ENCODE measurements at regions not wholly inside any gene's neighbourhood (a gene's known extent, or its start where the extent isn't known, plus 50 kb on each side); places are given as distances from the start of the nearest gene placed in this dataset.

DNA sequence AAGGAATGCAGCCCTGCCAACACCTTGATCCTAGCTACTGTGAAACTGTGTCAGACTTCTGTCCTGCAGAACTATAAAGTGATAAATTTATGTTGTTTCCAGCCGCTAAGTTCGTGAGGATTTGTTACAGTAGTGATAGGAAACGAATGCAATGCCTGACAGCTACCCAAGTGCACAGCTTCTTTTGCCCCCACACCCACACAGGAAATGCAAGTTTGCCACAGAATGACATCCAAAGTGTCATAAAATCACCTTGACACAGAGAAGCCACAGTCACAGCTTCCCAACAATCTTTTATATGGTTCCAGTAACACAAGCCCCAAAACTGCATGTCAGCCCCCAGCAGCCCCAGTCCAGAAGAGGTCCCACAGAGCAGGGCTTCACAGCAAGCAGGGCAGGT lies 216.9 kb upstream of the S100G start:
- H3K4me1 ChIP-seq (ENCODE audit: low read length) = no peaks in the 10 kb centered on the region
- DNase-seq = no peak
- H3K9me2 ChIP-seq (replicated peaks; ENCODE audit: insufficient read depth, low read length) = no peaks in the 10 kb centered on the region
- H3K9me3 ChIP-seq (replicated peaks; ENCODE audit: insufficient read depth, low read length) = no peaks in the 10 kb centered on the region
- H4K20me1 ChIP-seq (ENCODE audit: insufficient read depth, low read length) = no peaks in the 10 kb centered on the region
- no peak overlapping the region for H3K27ac ChIP-seq (ENCODE audit: low read length)
- H3K27me3 ChIP-seq (replicated peaks; ENCODE audit: insufficient read depth, low read length) = no peaks in the 10 kb centered on the region
- no peak overlapping the region for H3K4me3 ChIP-seq (ENCODE audit: low read length)
- H3K79me2 ChIP-seq (ENCODE audit: low read length) = no peaks in the 10 kb centered on the region
- no peak overlapping the region for H2AFZ ChIP-seq (ENCODE audit: low read length)
- TF ChIP-seq EZH2phosphoT487 (IDR thresholded peaks at IDR 0.05; ENCODE audit: low read length) (no peak), EZH2 (optimal IDR thresholded peaks at IDR 0.05; ENCODE audit: low read depth, low read length) (no peak)
- TF ChIP-seq, protein P1, sequence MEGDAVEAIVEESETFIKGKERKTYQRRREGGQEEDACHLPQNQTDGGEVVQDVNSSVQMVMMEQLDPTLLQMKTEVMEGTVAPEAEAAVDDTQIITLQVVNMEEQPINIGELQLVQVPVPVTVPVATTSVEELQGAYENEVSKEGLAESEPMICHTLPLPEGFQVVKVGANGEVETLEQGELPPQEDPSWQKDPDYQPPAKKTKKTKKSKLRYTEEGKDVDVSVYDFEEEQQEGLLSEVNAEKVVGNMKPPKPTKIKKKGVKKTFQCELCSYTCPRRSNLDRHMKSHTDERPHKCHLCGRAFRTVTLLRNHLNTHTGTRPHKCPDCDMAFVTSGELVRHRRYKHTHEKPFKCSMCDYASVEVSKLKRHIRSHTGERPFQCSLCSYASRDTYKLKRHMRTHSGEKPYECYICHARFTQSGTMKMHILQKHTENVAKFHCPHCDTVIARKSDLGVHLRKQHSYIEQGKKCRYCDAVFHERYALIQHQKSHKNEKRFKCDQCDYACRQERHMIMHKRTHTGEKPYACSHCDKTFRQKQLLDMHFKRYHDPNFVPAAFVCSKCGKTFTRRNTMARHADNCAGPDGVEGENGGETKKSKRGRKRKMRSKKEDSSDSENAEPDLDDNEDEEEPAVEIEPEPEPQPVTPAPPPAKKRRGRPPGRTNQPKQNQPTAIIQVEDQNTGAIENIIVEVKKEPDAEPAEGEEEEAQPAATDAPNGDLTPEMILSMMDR (IDR thresholded peaks at IDR 0.05; ENCODE audit: low read length) = no peak
- no peak overlapping the region for H3K4me2 ChIP-seq (ENCODE audit: low read depth, low read length)
- no peaks in the 10 kb centered on the region for H3K36me3 ChIP-seq (replicated peaks; ENCODE audit: insufficient read depth, low read length)
- H3F3A ChIP-seq (ENCODE audit: insufficient read depth, low read length) = no peaks in the 10 kb centered on the region
- H3K9ac ChIP-seq (ENCODE audit: low read length) = no peak overlapping the region

DNA sequence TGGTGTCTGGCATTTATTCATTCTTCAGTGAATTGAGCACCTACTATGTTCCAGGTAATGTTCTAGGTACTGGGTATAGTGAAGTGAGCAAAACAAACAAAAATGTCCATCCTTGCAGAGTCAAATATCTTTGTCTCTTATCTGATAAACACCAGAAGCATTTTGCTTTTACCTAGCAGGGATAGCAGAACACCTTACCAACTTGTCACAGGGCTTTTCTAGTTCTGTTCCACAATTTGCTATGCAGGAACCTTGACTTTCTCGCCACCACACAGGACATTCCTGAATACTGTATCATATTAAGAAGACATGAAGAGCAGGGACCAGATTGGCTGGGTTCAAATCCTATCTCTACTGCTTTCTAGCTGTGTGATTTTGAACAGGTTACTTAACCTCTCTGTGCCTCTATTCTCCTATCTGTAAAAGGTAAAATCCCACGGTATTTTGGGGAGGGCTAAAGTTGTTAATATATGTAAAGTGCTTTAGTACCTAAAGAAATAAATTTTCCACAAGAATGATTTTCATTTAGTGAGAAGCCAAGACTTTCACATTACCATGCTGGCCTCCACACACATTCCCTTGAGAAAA lies 214.5 kb upstream of the S100G start:
- Histone ChIP-seq H2AFZ (ENCODE audit: low read length) (no peak overlapping the region), H3K9ac (ENCODE audit: low read length) (no peak overlapping the region), H3K27ac (ENCODE audit: low read length) (no peak overlapping the region), H3F3A (ENCODE audit: insufficient read depth, low read length) (no peaks in the 10 kb centered on the region), H3K27me3 (replicated peaks; ENCODE audit: insufficient read depth, low read length) (no peaks in the 10 kb centered on the region), H3K4me2 (ENCODE audit: low read depth, low read length) (no peak overlapping the region), H3K79me2 (ENCODE audit: low read length) (no peaks in the 10 kb centered on the region), H3K36me3 (replicated peaks; ENCODE audit: insufficient read depth, low read length) (no peaks in the 10 kb centered on the region), H4K20me1 (ENCODE audit: insufficient read depth, low read length) (no peaks in the 10 kb centered on the region), H3K4me3 (ENCODE audit: low read length) (no peak overlapping the region), H3K9me3 (replicated peaks; ENCODE audit: insufficient read depth, low read length) (no peaks in the 10 kb centered on the region), H3K4me1 (ENCODE audit: low read length) (no peaks in the 10 kb centered on the region), H3K9me2 (replicated peaks; ENCODE audit: insufficient read depth, low read length) (no peaks in the 10 kb centered on the region)
- no peak for DNase-seq
- TF ChIP-seq EZH2 (optimal IDR thresholded peaks at IDR 0.05; ENCODE audit: low read depth, low read length) (no peak), EZH2phosphoT487 (IDR thresholded peaks at IDR 0.05; ENCODE audit: low read length) (no peak)
- TF ChIP-seq, protein P1 (IDR thresholded peaks at IDR 0.05; ENCODE audit: low read length) = no peak

DNA sequence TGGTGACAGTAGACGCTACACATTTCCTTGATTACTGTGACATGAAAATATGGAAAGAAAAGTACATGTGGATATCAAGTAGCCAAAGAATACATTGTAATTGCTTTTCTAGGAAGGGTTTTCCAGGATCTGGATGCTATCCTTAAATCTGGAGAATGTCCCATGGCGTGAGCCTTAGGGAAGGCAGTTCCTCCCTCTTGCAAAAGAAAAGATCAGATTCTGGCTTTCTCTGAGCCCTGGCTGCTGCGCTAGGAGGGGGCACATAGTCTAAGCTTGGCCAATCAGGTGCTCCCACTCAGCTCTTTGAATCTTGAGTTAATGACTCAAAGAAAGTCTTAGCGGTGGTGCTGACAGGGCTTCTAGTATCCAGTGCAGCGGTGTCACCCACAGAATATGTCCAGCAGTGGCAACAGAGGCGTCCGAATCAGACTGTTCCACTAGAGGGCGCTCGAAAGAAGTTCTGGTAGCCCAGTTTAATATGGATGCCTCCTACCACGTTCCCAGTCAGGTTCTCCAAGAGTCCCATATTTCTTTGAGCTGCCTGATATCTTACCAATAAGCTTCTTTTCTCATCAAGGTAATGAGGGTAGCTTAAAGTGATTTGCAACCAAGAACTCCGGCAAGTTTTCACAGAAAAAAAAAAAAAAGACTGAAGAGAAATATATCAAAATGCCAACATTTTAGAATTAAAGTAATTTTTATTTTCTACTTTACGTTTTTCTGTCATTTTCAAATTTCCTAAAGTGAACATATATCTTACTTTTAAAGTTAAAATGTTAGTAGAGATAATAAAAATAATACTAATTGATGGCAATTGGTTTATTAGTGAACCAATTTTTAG lies 213.4 kb upstream of the S100G start:
- Histone ChIP-seq H3K36me3 (replicated peaks; ENCODE audit: insufficient read depth, low read length) (no peaks in the 10 kb centered on the region), H2AFZ (ENCODE audit: low read length) (no peak overlapping the region), H3K4me1 (ENCODE audit: low read length) (no peaks in the 10 kb centered on the region), H3K4me3 (ENCODE audit: low read length) (no peak overlapping the region), H3K9me3 (replicated peaks; ENCODE audit: insufficient read depth, low read length) (no peaks in the 10 kb centered on the region), H4K20me1 (ENCODE audit: insufficient read depth, low read length) (no peaks in the 10 kb centered on the region), H3F3A (ENCODE audit: insufficient read depth, low read length) (no peaks in the 10 kb centered on the region), H3K4me2 (ENCODE audit: low read depth, low read length) (no peak overlapping the region), H3K27me3 (replicated peaks; ENCODE audit: insufficient read depth, low read length) (no peaks in the 10 kb centered on the region), H3K9ac (ENCODE audit: low read length) (no peak overlapping the region), H3K9me2 (replicated peaks; ENCODE audit: insufficient read depth, low read length) (no peaks in the 10 kb centered on the region), H3K27ac (ENCODE audit: low read length) (no peak overlapping the region), H3K79me2 (ENCODE audit: low read length) (no peaks in the 10 kb centered on the region)
- peak; percentile 48 for DNase-seq
- TF ChIP-seq, protein P1 (IDR thresholded peaks at IDR 0.05; ENCODE audit: low read length) = peak; percentile 57
- no peak for TF ChIP-seq EZH2 (optimal IDR thresholded peaks at IDR 0.05; ENCODE audit: low read depth, low read length)
